Endothelial cell of umbilical vein (primary cell): ENCODE measurements at regions not wholly inside any gene's neighbourhood (a gene's known extent, or its start where the extent isn't known, plus 50 kb on each side); places are given as distances from the start of the nearest gene placed in this dataset.

Source experiments
- CTCF ChIP-seq, 2 donors: IDR thresholded peaks; 1 replicate in 1 of 2; 2 replicates in 1 of 2; pipeline ENCODE4 v1.5.1; 2011; ENCODE audit warnings: low read length in 2 of 2, mild to moderate bottlenecking in 2 of 2, moderate library complexity in 2 of 2, control low read depth in 1 of 2, inconsistent platforms in 1 of 2, low read depth in 1 of 2; ENCODE audit not compliant: insufficient read depth in 1 of 2; ENCODE audit errors: extremely low read depth in 1 of 2
- EZH2 ChIP-seq: IDR thresholded peaks from 2 replicates; pipeline ENCODE4 v1.6.1; 2012; ENCODE audit warnings: borderline replicate concordance, low read depth, mild to moderate bottlenecking, moderate library complexity, low read length, inconsistent platforms; ENCODE audit not compliant: severe bottlenecking
- FOS ChIP-seq: IDR thresholded peaks from 2 replicates; pipeline ENCODE4 v1.6.1; 2011; ENCODE audit warnings: mild to moderate bottlenecking, low read length, moderate library complexity, borderline replicate concordance; ENCODE audit not compliant: insufficient read depth
- MYC ChIP-seq: IDR thresholded peaks from one replicate; pipeline ENCODE4 v1.6.1; 2011; ENCODE audit warnings: mild to moderate bottlenecking, low read depth, low read length
- POLR2AphosphoS5 ChIP-seq: IDR thresholded peaks from 2 replicates; pipeline ENCODE4 v1.6.1; 2012; ENCODE audit warnings: low read depth, mild to moderate bottlenecking, control low read depth, low read length, moderate library complexity; ENCODE audit not compliant: insufficient read depth

GRCh38 chr9:95803197-95803596 lies 72.3 kb upstream of the ERCC6L2 start:
- TF ChIP-seq POLR2AphosphoS5 = no peak
- TF ChIP-seq CTCF (IDR thresholded peaks at IDR 0.05; ENCODE audit: extremely low read depth in 1 of 2, insufficient read depth in 1 of 2, low read depth in 1 of 2, low read length in 2 of 2) = no peak
- TF ChIP-seq MYC = no peak
- no peak for TF ChIP-seq FOS
- no peak for TF ChIP-seq EZH2
